ENCODE measurements at regions not wholly inside any gene's neighbourhood (a gene's known extent, or its start where the extent isn't known, plus 50 kb on each side); places are given as distances from the start of the nearest gene placed in this dataset.
A peak's percentile ranks its signal among the peaks of the same experiment; 100 is the strongest.
"Not testable (repeated sequence)": the region's sequence is repeated elsewhere in the genome, so short reads cannot be mapped to it uniquely, and the experiment has no call there.

DNA sequence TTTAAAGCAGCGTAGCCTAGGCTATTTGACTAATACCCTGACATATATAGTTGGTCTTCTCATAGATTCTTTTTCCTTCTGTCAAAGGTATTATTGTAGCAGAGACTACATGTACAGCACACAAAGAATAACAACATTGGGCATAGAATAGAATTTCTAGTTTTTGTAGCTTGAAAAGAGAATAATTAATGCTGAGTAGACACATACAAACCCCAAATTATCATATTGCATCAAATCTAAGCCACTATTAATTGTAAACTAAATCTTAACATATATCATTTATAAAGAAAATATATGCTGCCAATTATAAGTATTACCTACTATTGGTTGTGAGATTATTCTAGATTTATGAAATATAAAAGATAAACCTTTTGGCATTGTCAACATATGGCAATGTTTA is 574.5 kb downstream of the SLCO4C1 start:
- peaks cover 14% of the 10 kb centered on the region for H3K4me1 ChIP-seq
- H3K36me3 ChIP-seq (replicated peaks) = no peaks in the 10 kb centered on the region
- H3K9me3 ChIP-seq = no peaks in the 10 kb centered on the region
- in situ Hi-C loops (cut with MboI; ENCODE audit: low sequenced_read_pairs) = no loop called here
- H3K4me3 ChIP-seq = no peak overlapping the region
- no peaks in the 10 kb centered on the region for H3K27me3 ChIP-seq (ENCODE audit: low read depth)
- no peak for DNase-seq (ENCODE audit: low spot score in 2 of 2)

DNA sequence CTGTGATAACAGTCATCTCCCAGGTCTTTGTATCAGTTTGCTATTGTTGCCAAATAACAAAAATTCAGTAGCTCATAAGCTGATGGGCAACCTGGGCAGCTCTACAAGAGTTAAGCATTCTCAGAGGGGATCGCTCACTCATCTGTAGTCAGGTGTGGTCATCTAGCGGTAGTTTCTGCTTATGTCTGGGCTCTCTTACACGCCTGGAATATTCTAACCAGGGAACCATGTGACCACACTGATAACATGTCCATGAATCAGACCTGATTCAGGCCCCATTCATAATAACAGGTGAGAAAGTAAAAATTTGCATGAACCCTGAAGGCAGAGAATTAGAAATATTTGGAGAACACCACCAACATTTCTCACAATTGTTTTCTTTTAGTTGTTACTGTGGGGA is 576.1 kb downstream of the SLCO4C1 start:
- in situ Hi-C loops (cut with MboI; ENCODE audit: low sequenced_read_pairs) = no loop called here
- Histone ChIP-seq H3K36me3 (replicated peaks) (no peaks in the 10 kb centered on the region), H3K27me3 (ENCODE audit: low read depth) (no peaks in the 10 kb centered on the region), H3K9me3 (no peaks in the 10 kb centered on the region), H3K4me1 (peaks cover 14% of the 10 kb centered on the region), H3K4me3 (no peak overlapping the region)
- no peak for DNase-seq (ENCODE audit: low spot score in 2 of 2)

DNA sequence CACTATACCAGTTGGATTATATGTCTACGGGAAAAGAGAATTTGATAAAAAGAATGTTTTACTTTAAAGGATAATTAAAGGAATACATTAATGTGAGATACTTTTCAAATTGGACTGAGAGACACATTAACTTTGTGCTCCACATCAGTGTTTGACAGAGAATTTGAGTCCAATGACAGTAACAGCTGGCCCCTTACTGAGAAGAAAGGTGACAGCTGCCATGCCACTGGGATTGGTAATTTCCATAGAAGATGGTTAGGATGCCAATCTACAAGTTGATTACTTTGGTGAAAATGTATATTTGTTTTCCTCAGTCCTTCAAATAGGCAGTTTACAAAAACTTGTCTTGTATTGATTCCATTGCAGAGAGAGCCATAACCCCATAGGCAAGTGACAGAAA is 578.4 kb downstream of the SLCO4C1 start:
- Histone ChIP-seq H3K4me3 (no peak overlapping the region), H3K9me3 (no peaks in the 10 kb centered on the region), H3K27me3 (ENCODE audit: low read depth) (no peaks in the 10 kb centered on the region), H3K36me3 (replicated peaks) (no peaks in the 10 kb centered on the region), H3K4me1 (peaks cover 13% of the 10 kb centered on the region)
- no peak for DNase-seq (ENCODE audit: low spot score in 2 of 2)
- in situ Hi-C loops (cut with MboI; ENCODE audit: low sequenced_read_pairs) = no loop called here

DNA sequence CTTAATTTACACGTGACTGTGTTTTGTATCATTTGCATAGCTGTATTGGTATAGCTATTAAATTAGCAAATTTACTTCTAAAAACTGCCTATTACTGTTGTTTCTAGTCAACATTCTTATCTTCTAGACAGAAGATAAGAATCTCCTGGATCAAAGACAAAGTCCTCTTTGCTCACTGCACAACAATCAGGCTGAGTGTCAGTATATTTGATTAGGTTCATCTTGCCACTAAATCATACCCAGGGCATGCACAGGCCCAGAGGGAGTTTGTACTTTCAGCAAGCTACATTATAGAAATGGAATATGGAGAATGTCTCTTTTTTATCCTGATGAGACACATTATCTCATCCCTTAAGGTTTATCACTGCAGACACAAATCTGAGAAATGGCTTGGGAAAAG is 579.1 kb downstream of the SLCO4C1 start:
- Histone ChIP-seq H3K27me3 (ENCODE audit: low read depth) (no peaks in the 10 kb centered on the region), H3K4me3 (no peak overlapping the region), H3K4me1 (peaks cover 7% of the 10 kb centered on the region), H3K9me3 (no peaks in the 10 kb centered on the region), H3K36me3 (replicated peaks) (no peaks in the 10 kb centered on the region)
- in situ Hi-C loops (cut with MboI; ENCODE audit: low sequenced_read_pairs) = no loop called here
- DNase-seq (ENCODE audit: low spot score in 2 of 2) = no peak

DNA sequence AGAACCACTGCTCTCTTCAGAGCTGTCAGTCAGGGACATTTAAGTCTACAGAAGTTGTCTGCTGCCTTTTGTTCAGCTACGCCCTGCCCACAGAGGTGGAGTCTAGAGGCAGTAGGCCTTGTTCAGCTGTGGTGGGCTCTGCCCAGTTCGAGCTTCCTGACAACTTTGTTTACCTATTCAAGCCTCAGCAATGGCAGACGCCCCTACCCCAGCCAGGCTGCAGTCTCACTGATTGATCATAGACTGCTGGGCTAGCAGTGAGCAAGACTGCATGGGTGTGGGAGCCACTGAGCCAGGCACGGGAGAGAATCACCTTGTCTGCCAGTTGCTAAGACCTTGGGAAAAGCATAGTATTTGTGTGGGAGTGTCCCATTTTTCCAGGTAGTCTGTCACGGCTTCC is 580.3 kb downstream of the SLCO4C1 start:
- H3K9me3 ChIP-seq; in situ Hi-C loops (cut with MboI; ENCODE audit: low sequenced_read_pairs); H3K4me1 ChIP-seq; H3K4me3 ChIP-seq; H3K27me3 ChIP-seq (ENCODE audit: low read depth); DNase-seq (ENCODE audit: low spot score in 2 of 2); H3K36me3 ChIP-seq (replicated peaks): not testable (repeated sequence)

DNA sequence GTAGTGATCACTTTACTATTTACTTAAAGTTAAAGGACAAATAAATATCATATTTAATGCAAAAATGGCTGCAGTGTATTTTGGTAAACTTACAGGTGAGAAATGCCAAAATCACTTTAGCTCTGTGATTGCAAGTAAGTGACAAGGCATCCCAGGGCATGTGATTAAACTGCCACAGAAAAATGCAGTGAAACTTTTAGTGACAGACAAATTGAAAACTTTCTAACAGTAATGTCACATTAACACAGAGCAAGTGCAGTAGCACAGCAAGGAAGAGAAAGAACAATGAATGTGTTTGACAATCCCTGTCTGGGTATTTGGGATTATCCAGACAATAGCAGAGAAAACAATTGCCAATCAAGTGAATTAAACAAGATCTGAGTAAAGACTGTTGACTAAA is 606.8 kb downstream of the SLCO4C1 start:
- Histone ChIP-seq H3K4me1 (peaks cover 29% of the 10 kb centered on the region), H3K4me3 (no peak overlapping the region), H3K27me3 (ENCODE audit: low read depth) (no peaks in the 10 kb centered on the region), H3K36me3 (replicated peaks) (no peaks in the 10 kb centered on the region), H3K9me3 (no peaks in the 10 kb centered on the region)
- in situ Hi-C loops (cut with MboI; ENCODE audit: low sequenced_read_pairs) = no loop called here
- no peak for DNase-seq (ENCODE audit: low spot score in 2 of 2)

DNA sequence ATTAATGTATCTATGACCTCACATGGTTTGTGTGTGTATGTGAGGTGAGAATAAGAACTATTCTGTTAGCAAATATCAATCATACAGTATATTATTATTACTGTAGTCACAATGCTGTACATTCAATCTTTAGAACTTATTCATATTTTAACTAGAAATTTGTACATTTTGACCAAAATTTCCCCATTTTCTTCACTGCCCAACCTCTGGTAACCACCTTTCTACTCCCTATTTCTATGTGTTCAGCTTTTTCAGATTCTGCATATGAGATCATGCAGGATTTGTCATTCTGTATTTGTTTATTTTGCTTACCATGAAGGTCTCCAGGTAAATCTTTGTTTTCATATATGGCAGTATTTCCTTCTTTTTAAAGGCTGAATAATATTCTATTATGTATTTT is 607.9 kb downstream of the SLCO4C1 start:
- H3K4me1 ChIP-seq = peaks cover 29% of the 10 kb centered on the region
- no peak overlapping the region for H3K4me3 ChIP-seq
- H3K9me3 ChIP-seq = no peaks in the 10 kb centered on the region
- no peaks in the 10 kb centered on the region for H3K36me3 ChIP-seq (replicated peaks)
- no peak for DNase-seq (ENCODE audit: low spot score in 2 of 2)
- H3K27me3 ChIP-seq (ENCODE audit: low read depth) = no peaks in the 10 kb centered on the region
- in situ Hi-C loops (cut with MboI; ENCODE audit: low sequenced_read_pairs) = no loop called here

DNA sequence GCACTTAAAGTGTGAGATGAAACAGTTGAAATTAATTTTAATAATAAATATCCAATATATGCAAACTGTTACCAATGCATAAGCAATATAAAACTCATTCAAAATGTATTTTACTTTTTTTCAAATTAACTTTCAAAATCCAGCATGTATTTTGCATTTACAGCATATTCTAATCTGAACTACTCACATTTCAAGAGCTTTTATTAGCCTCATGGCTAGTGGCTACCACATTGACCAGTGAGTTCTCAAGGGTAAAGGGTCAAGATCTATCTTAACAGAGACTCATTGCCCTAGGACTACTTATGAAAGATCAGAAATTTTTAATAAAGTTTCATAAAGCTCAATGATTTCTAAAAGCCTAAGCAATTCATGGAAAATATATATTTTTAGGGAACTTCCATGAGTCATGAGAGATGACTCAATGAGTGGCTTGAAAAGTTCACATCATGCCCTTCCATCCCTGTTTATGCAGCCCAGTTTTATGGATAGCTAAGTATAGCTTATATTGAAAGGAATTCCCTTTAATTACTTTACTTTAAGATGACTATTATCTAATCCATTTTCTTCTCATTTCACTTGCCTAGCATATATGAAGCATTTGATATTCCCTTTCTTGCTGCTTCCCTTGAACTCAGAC is 608.6 kb downstream of the SLCO4C1 start:
- Histone ChIP-seq H3K27me3 (ENCODE audit: low read depth) (no peaks in the 10 kb centered on the region), H3K4me1 (peaks cover 29% of the 10 kb centered on the region), H3K4me3 (no peak overlapping the region), H3K9me3 (no peaks in the 10 kb centered on the region), H3K36me3 (replicated peaks) (no peaks in the 10 kb centered on the region)
- no peak for DNase-seq (ENCODE audit: low spot score in 2 of 2)
- in situ Hi-C loops (cut with MboI; ENCODE audit: low sequenced_read_pairs) = no loop called here

DNA sequence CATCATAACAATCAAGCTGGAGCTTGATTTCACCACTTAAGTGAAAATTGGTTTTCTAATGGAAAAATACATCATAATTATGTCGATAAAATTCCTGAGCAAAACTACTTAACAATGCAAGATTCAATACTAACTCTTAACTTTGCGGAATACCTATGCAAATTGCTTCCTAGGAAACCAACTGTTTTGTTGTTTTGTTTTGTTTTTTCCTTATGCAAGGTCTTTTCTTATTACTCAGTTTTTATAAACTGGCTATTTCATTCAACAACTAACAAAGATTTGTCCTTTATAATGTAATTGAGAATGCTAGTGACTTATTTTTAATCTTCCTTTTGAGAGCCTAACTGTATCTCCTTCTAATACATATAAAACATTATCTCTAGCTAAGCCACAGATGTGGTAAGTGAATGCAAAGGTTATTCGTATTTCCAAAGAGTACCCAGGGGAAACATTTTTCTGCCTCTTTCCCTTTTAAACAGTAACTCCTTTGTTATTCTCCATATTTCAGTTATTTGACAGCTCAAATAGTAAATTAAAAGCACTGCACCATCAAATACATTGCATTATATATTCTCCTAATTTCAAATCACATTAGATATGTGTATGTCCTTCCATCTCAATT is 609.4 kb downstream of the SLCO4C1 start:
- in situ Hi-C loops (cut with MboI; ENCODE audit: low sequenced_read_pairs) = no loop called here
- no peaks in the 10 kb centered on the region for H3K9me3 ChIP-seq
- no peaks in the 10 kb centered on the region for H3K27me3 ChIP-seq (ENCODE audit: low read depth)
- no peak overlapping the region for H3K4me3 ChIP-seq
- peak in 1 of 2 experiments; percentile 86 for DNase-seq (ENCODE audit: low spot score in 2 of 2)
- H3K36me3 ChIP-seq (replicated peaks) = no peaks in the 10 kb centered on the region
- peaks cover 29% of the 10 kb centered on the region for H3K4me1 ChIP-seq

DNA sequence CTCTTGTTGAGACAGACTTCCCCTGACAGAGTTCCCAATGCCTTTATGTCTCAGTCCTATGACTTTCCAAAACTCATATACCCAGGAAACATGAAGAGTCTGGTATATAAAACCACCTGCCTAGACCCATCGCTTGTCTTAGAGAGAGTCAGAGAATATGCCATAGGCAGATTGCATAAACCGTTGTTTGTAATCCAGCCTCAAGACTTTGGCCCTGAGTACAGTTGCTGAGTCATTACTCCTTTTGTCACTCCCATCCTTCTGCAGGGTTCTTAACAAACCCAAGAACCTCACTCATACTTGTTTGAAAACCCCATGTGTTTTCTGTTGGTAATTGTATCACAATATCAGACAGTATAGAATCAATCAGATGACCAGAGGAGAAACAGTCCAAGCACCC is 616.3 kb downstream of the SLCO4C1 start:
- in situ Hi-C loops (cut with MboI; ENCODE audit: low sequenced_read_pairs) = no loop called here

DNA sequence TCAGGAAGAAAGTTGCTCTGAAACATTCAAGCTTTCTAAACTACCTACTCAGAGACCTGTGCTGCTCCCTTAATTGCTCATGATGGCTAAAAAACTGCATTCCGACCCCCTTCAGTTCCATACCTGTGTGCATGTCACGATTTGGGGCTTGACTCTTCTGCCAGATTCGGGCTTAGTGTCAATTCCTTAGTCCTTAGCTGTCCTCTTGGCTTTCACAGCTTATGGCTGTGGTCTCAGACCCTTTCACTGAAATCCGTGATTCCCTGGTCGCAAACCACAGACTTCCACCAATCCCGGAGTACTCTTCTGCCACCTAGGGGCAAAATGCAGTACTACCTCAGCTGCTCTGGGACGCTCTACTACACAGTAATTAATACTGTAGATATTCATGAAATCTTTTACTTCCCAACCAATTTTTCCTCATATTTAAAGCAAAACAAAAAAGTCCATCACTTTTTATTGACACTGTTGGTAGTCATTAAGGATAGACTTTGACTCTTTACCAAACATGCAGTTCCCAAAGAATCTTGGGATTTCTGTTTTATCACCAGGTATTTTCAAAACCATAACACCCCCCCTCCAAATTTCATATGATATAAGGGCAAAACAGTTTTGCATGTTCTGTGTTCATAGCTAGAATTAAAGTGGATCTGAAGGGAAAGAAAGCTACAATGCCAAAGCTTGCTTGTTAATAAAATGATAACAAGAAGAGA is 617.4 kb downstream of the SLCO4C1 start:
- in situ Hi-C loops (cut with MboI; ENCODE audit: low sequenced_read_pairs) = no loop called here
- Histone ChIP-seq H3K36me3 (replicated peaks) (no peaks in the 10 kb centered on the region), H3K4me3 (no peak overlapping the region), H3K9me3 (no peaks in the 10 kb centered on the region), H3K27me3 (ENCODE audit: low read depth) (peaks cover 3% of the 10 kb centered on the region; the same call in 1 of the 2 replicates), H3K4me1 (no peaks in the 10 kb centered on the region)
- peak; percentile 53 to 87 for DNase-seq (ENCODE audit: low spot score in 2 of 2)

More for the DNA sequence above, 616.3 kb downstream of the SLCO4C1 start:
- no peaks in the 10 kb centered on the region for H3K36me3 ChIP-seq (replicated peaks)
- H3K4me1 ChIP-seq = no peaks in the 10 kb centered on the region
- no peak overlapping the region for H3K4me3 ChIP-seq
- no peak for DNase-seq (ENCODE audit: low spot score in 2 of 2)
- H3K9me3 ChIP-seq = no peaks in the 10 kb centered on the region
- H3K27me3 ChIP-seq (ENCODE audit: low read depth) = no peaks in the 10 kb centered on the region; the same call in 1 of the 2 replicates

DNA sequence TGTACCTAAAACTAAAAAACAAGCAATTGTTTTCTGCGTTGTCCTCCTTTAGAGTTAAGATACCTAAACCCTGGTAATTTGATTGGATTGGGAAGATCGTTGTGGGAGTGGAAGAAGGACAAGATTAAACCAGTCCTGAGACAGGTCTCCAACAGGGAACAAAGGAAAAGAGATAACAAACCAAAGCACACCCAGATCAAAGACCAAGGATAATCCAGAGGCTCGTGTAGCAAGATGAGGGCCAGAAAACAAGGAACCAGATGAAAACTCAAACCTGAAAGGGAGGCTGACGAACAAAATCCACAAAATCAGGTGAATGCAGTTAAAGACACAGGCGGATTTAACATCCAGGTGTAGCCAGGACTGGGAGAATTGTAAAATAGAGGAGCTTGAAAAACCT is 618.1 kb downstream of the SLCO4C1 start:
- Histone ChIP-seq H3K9me3 (no peaks in the 10 kb centered on the region), H3K4me3 (no peak overlapping the region), H3K4me1 (no peaks in the 10 kb centered on the region), H3K27me3 (ENCODE audit: low read depth) (peaks cover 3% of the 10 kb centered on the region; the same call in 1 of the 2 replicates), H3K36me3 (replicated peaks) (no peaks in the 10 kb centered on the region)
- in situ Hi-C loops (cut with MboI; ENCODE audit: low sequenced_read_pairs) = no loop called here
- no peak for DNase-seq (ENCODE audit: low spot score in 2 of 2)

DNA sequence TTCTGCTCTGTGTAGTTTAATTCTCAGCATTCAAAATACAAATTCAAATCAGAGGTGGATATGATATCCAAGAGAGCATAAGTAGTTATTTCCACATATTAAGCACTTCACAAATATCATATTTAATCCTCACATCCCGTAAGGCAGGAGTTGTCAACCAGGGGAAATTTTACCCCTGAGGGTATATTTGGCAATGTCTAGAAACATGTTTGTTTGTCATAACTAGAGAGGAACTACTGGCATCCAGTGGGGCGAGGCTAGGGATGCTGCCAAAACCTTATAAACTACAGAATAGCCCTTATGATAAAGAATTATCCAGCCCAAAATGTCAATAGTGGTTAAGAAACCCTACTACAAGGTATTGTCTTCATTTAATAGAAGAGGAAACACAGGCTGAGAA is 619.4 kb downstream of the SLCO4C1 start:
- no peaks in the 10 kb centered on the region for H3K36me3 ChIP-seq (replicated peaks)
- DNase-seq (ENCODE audit: low spot score in 2 of 2) = no peak
- no peak overlapping the region for H3K4me3 ChIP-seq
- peaks cover 6% of the 10 kb centered on the region; the same call in 1 of the 2 replicates for H3K27me3 ChIP-seq (ENCODE audit: low read depth)
- H3K4me1 ChIP-seq = no peaks in the 10 kb centered on the region
- H3K9me3 ChIP-seq = no peaks in the 10 kb centered on the region
- in situ Hi-C loops (cut with MboI; ENCODE audit: low sequenced_read_pairs) = no loop called here

DNA sequence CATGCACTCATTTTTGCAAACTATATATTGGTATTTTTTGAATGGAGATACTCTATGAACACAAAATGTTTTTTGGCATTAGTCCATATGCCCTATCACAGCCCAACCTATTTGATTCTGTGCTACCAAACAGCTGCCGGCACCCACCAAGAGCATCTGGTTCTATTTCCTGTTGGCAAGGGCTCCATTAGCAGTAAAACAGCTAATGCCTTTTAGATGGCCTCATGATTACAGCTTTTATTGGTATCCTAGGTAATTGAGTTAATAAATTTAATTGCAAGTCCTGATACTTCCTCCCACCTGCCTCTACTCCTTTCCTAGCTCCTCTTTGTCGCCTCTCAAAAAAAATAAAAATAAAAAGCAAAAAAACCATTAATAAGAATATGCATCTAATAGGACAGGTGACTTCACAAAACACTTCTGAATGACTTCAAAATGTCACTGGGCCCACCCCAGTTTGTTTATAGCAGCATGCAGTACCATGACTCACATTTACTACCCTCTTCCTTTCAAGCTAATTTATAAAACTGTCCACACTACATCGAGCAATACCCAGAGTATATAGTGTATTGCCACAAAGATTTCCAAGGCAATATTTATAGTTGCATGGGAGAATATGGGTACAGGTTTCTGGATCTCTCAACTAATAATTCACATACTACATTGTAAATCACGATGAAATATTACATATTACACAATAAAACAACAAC is 620.4 kb downstream of the SLCO4C1 start:
- Histone ChIP-seq H3K4me1 (no peaks in the 10 kb centered on the region), H3K9me3 (no peaks in the 10 kb centered on the region), H3K36me3 (replicated peaks) (no peaks in the 10 kb centered on the region), H3K4me3 (no peak overlapping the region), H3K27me3 (ENCODE audit: low read depth) (peaks cover 8% of the 10 kb centered on the region; the same call in 1 of the 2 replicates)
- in situ Hi-C loops (cut with MboI; ENCODE audit: low sequenced_read_pairs) = no loop called here
- DNase-seq (ENCODE audit: low spot score in 2 of 2) = no peak
